HL-60 (cell line): ENCODE measurements at regions not wholly inside any gene's neighbourhood (a gene's known extent, or its start where the extent isn't known, plus 50 kb on each side); places are given as distances from the start of the nearest gene placed in this dataset.
"Not testable (repeated sequence)": the region's sequence is repeated elsewhere in the genome, so short reads cannot be mapped to it uniquely, and the experiment has no call there.

Experiments
- DNase-seq, 2 experiments: peaks; one replicate each; pipeline ENCODE4 v3.0.0-alpha.2; 2010 to 2020; ENCODE audit warnings: low read depth in 1 of 2, low spot score in 1 of 2
- H3K27ac ChIP-seq: fragments of 250-450 bp; sonication (Bioruptor Pico); replicated peaks from 2 replicates; pipeline ENCODE4 v1.5.1; 2020; ENCODE audit warnings: mild to moderate bottlenecking, moderate library complexity
- H3K27me3 ChIP-seq: fragments of 250-450 bp; sonication (Bioruptor Pico); 2 replicates; pipeline ENCODE4 v1.5.1; 2021; ENCODE audit warnings: mild to moderate bottlenecking, moderate library complexity; ENCODE audit not compliant: insufficient read depth, poor library complexity, severe bottlenecking
- H3K4me3 ChIP-seq: replicated peaks from 2 replicates; pipeline ENCODE4 v1.5.1; 2011; ENCODE audit warnings: mild to moderate bottlenecking, control low read depth, low read length; ENCODE audit not compliant: insufficient read depth
- CTCF ChIP-seq: IDR thresholded peaks from one replicate; pipeline ENCODE4 v1.5.1; 2011; ENCODE audit warnings: low read length, control low read depth, inconsistent platforms; ENCODE audit not compliant: insufficient read depth
- GABPA ChIP-seq: IDR thresholded peaks from 2 replicates; pipeline ENCODE4 v1.6.1; 2012; ENCODE audit warnings: low read depth
- POLR2AphosphoS5 ChIP-seq: IDR thresholded peaks from 2 replicates; pipeline ENCODE4 v1.6.1; 2012; ENCODE audit warnings: low read depth
- REST ChIP-seq: IDR thresholded peaks from 2 replicates; pipeline ENCODE4 v1.6.1; 2012; ENCODE audit warnings: low read depth; ENCODE audit not compliant: insufficient replicate concordance
- SPI1 ChIP-seq: IDR thresholded peaks from 2 replicates; pipeline ENCODE4 v1.6.1; 2012; ENCODE audit warnings: low read depth, mild to moderate bottlenecking, borderline replicate concordance

GRCh38 chr13:61215601-61216000 is 200.0 kb downstream of the PCDH20 start:
- Histone ChIP-seq H3K4me3 (no peak overlapping the region), H3K27me3 (no peaks in the 10 kb centered on the region)
- TF ChIP-seq REST (no peak), SPI1 (no peak), POLR2AphosphoS5 (no peak)

GRCh38 chr13:61215116-61215515 is 200.5 kb downstream of the PCDH20 start:
- Histone ChIP-seq H3K4me3 (no peak overlapping the region), H3K27ac (no peak overlapping the region), H3K27me3 (no peaks in the 10 kb centered on the region)
- TF ChIP-seq SPI1 (no peak), CTCF (no peak), POLR2AphosphoS5 (no peak), GABPA (no peak), REST (no peak)
- no peak for DNase-seq

More at GRCh38 chr13:61215601-61216000, 200.0 kb downstream of the PCDH20 start:
- DNase-seq = no peak
- H3K27ac ChIP-seq = no peak overlapping the region

- TF ChIP-seq SPI1 (no peak), POLR2AphosphoS5 (no peak), REST (no peak), GABPA (no peak), CTCF (no peak)
- Histone ChIP-seq H3K27me3 (no peaks in the 10 kb centered on the region), H3K27ac (no peak overlapping the region), H3K4me3 (no peak overlapping the region)
- DNase-seq = no peak
These were observed 201.1 kb downstream of the PCDH20 start for GRCh38 chr13:61214551-61214950.

GRCh38 chr13:61205898-61206297 is 209.8 kb downstream of the PCDH20 start:
- H3K27me3 ChIP-seq, DNase-seq, H3K4me3 ChIP-seq, H3K27ac ChIP-seq: not testable (repeated sequence)
